SU-DHL-6 (cell line): ENCODE measurements at regions not wholly inside any gene's neighbourhood (a gene's known extent, or its start where the extent isn't known, plus 50 kb on each side); places are given as distances from the start of the nearest gene placed in this dataset.

Experiments
- H2AFZ ChIP-seq: fragments of 200-600 bp; sonication (generic); 2 replicates; pipeline ENCODE4 v1.6.1; 2014; ENCODE audit warnings: low read depth, mild to moderate bottlenecking, moderate library complexity, mixed read lengths, antibody characterized with exemption, low read length; ENCODE audit not compliant: severe bottlenecking
- H3F3A ChIP-seq: fragments of 200-600 bp; shearing (Covaris generic); 2 replicates; pipeline ENCODE4 v1.6.0; 2016; ENCODE audit warnings: antibody characterized with exemption, mild to moderate bottlenecking; ENCODE audit not compliant: insufficient read depth
- H3K27ac ChIP-seq: fragments of 200-600 bp; sonication (generic); 2 replicates; pipeline ENCODE4 v1.5.1; 2016; ENCODE audit warnings: low read depth, mild to moderate bottlenecking, low read length, moderate library complexity, mixed read lengths
- H3K27me3 ChIP-seq: fragments of 200-600 bp; sonication (generic), shearing (Covaris generic); 2 replicates; pipeline ENCODE4 v1.6.0; 2014; ENCODE audit warnings: mild to moderate bottlenecking, low read length
- H3K36me3 ChIP-seq: fragments of 200-600 bp; sonication (generic); 2 replicates; pipeline ENCODE4 v1.6.1; 2014; ENCODE audit warnings: mild to moderate bottlenecking, low read length, mixed read lengths
- H3K4me2 ChIP-seq: fragments of 300-600, 200-600 bp; shearing (Covaris generic), sonication (generic); 2 replicates; pipeline ENCODE4 v1.6.0; 2014; ENCODE audit warnings: low read length, low read depth, mild to moderate bottlenecking; ENCODE audit not compliant: poor library complexity, severe bottlenecking
- H3K4me3 ChIP-seq: fragments of 200-600 bp; sonication (generic); 2 replicates; pipeline ENCODE4 v1.5.1; 2014; ENCODE audit warnings: antibody characterized with exemption, low read length, mild to moderate bottlenecking, mixed read lengths; ENCODE audit not compliant: insufficient read depth, poor library complexity, severe bottlenecking
- H3K79me2 ChIP-seq: fragments of 200-600 bp; sonication (generic); 2 replicates; pipeline ENCODE4 v1.6.1; 2014; ENCODE audit warnings: mild to moderate bottlenecking, low read length, moderate library complexity; ENCODE audit not compliant: insufficient read depth
- H3K9ac ChIP-seq: fragments of 200-600 bp; sonication (generic); 2 replicates; pipeline ENCODE4 v1.7.0; 2014; ENCODE audit warnings: mild to moderate bottlenecking, low read length
- H3K9me2 ChIP-seq: fragments of 200-600 bp; sonication (generic); replicated peaks from 2 replicates; pipeline ENCODE4 v1.6.1; 2014; ENCODE audit warnings: low read length; ENCODE audit not compliant: insufficient read depth
- H3K9me3 ChIP-seq: fragments of 200-600 bp; sonication (generic); 2 replicates; pipeline ENCODE4 v1.6.1; 2014; ENCODE audit warnings: low read length, mixed read lengths; ENCODE audit not compliant: insufficient read depth
- H4K20me1 ChIP-seq: fragments of 200-600 bp; sonication (generic); 2 replicates; pipeline ENCODE4 v1.6.1; 2014; ENCODE audit warnings: low read depth, mild to moderate bottlenecking, antibody characterized with exemption, low read length, moderate library complexity, mixed read lengths
- EZH2phosphoT487 ChIP-seq: fragments of 200-600 bp; sonication (generic), shearing (Covaris generic); conservative IDR thresholded peaks from 2 replicates; pipeline ENCODE4 v1.6.1; 2018; ENCODE audit warnings: mild to moderate bottlenecking, antibody characterized with exemption, low read length, moderate library complexity, mixed read lengths
- TF ChIP-seq, protein P1 (sequence below): fragments of 200-600 bp; sonication (generic); IDR thresholded peaks from one replicate; pipeline ENCODE4 v1.5.1; 2017; ENCODE audit warnings: antibody characterized with exemption, mild to moderate bottlenecking, low read length, moderate library complexity; ENCODE audit not compliant: insufficient read depth, poor library complexity, severe bottlenecking

- Histone ChIP-seq H4K20me1 (no peaks in the 10 kb centered on the region), H3K9me3 (no peaks in the 10 kb centered on the region), H3K4me3 (no peak overlapping the region), H3K36me3 (no peaks in the 10 kb centered on the region), H2AFZ (no peak overlapping the region), H3K27me3 (no peaks in the 10 kb centered on the region), H3K4me2 (no peak overlapping the region), H3K27ac (no peak overlapping the region), H3K79me2 (no peaks in the 10 kb centered on the region), H3K9ac (no peak overlapping the region), H3F3A (no peaks in the 10 kb centered on the region), H3K9me2 (no peaks in the 10 kb centered on the region)
- TF ChIP-seq, protein P1, sequence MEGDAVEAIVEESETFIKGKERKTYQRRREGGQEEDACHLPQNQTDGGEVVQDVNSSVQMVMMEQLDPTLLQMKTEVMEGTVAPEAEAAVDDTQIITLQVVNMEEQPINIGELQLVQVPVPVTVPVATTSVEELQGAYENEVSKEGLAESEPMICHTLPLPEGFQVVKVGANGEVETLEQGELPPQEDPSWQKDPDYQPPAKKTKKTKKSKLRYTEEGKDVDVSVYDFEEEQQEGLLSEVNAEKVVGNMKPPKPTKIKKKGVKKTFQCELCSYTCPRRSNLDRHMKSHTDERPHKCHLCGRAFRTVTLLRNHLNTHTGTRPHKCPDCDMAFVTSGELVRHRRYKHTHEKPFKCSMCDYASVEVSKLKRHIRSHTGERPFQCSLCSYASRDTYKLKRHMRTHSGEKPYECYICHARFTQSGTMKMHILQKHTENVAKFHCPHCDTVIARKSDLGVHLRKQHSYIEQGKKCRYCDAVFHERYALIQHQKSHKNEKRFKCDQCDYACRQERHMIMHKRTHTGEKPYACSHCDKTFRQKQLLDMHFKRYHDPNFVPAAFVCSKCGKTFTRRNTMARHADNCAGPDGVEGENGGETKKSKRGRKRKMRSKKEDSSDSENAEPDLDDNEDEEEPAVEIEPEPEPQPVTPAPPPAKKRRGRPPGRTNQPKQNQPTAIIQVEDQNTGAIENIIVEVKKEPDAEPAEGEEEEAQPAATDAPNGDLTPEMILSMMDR: no peak
- TF ChIP-seq EZH2phosphoT487: no peak
Observed at GRCh38 chr11:27187848-27188621, 147.4 kb downstream of the BBOX1 start.

- no peak overlapping the region for H3K4me3 ChIP-seq
- H3K79me2 ChIP-seq: no peaks in the 10 kb centered on the region
- no peaks in the 10 kb centered on the region for H4K20me1 ChIP-seq
- no peak overlapping the region for H3K9ac ChIP-seq
- H3F3A ChIP-seq: no peaks in the 10 kb centered on the region
- H3K36me3 ChIP-seq: no peaks in the 10 kb centered on the region
- no peaks in the 10 kb centered on the region for H3K9me3 ChIP-seq
- no peak overlapping the region for H3K4me2 ChIP-seq
- H3K27ac ChIP-seq: no peak overlapping the region
- no peaks in the 10 kb centered on the region for H3K9me2 ChIP-seq
- no peak for TF ChIP-seq EZH2phosphoT487
- TF ChIP-seq, protein P1: no peak
- no peak overlapping the region for H2AFZ ChIP-seq
- H3K27me3 ChIP-seq: no peaks in the 10 kb centered on the region
Observed at GRCh38 chr11:27187075-27187847, 146.6 kb downstream of the BBOX1 start.

DNA sequence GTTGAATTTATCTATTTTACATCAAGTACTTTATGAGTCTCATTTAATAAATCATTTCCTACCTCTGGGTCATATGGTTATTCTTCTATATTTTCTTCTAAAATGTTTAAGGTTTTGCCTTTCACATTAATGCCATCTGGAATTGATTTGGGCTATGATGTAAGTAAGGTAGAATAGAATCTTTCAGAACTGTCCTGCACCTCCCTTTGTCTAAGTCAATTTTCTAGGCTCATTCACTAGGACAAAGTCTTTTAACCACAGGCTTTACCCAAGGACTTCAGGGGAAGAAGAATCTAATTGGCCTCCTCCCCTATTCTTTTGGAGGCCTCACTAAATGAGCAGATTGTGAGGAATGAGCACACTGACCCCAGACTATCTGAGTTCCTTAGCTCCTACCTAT, 146.0 kb downstream of the BBOX1 start:
- H2AFZ ChIP-seq: no peak overlapping the region
- no peak overlapping the region for H3K9ac ChIP-seq
- no peaks in the 10 kb centered on the region for H3K9me2 ChIP-seq
- TF ChIP-seq, protein P1: no peak
- no peak for TF ChIP-seq EZH2phosphoT487
- H3K27me3 ChIP-seq: no peaks in the 10 kb centered on the region
- no peak overlapping the region for H3K4me2 ChIP-seq
- no peaks in the 10 kb centered on the region for H4K20me1 ChIP-seq
- H3K36me3 ChIP-seq: no peaks in the 10 kb centered on the region
- no peaks in the 10 kb centered on the region for H3K9me3 ChIP-seq
- no peaks in the 10 kb centered on the region for H3F3A ChIP-seq
- H3K4me3 ChIP-seq: no peak overlapping the region
- H3K79me2 ChIP-seq: no peaks in the 10 kb centered on the region
- H3K27ac ChIP-seq: no peak overlapping the region
